ENCODE measurements at regions not wholly inside any gene's neighbourhood (a gene's known extent, or its start where the extent isn't known, plus 50 kb on each side); places are given as distances from the start of the nearest gene placed in this dataset.

GRCh38 chr9:89885156-89885555, 280.3 kb downstream of the GADD45G start (continued):
- TF ChIP-seq ZNF331 (CRISPR knock-in tag; IDR thresholded peaks at IDR 0.05; ENCODE audit: low read depth) (no peak), REST (IDR thresholded peaks at IDR 0.05; ENCODE audit: unreplicated experiment) (no peak), NANOG (IDR thresholded peaks at IDR 0.05; ENCODE audit: borderline replicate concordance) (no peak), ETS1 (IDR thresholded peaks at IDR 0.05) (no peak), POLR2AphosphoS5 (IDR thresholded peaks at IDR 0.05; ENCODE audit: low read depth) (no peak), JUNB (IDR thresholded peaks at IDR 0.05; ENCODE audit: unreplicated experiment) (no peak), STAT1 (IDR thresholded peaks at IDR 0.05; ENCODE audit: unreplicated experiment) (no peak)

GRCh38 chr9:89886281-89886700, 281.5 kb downstream of the GADD45G start:
- DNase-seq (ENCODE audit: low spot score) (peak; percentile 24), ATAC-seq (no peak)
- no peaks in the 10 kb centered on the region for H3F3A ChIP-seq (replicated peaks; ENCODE audit: low read depth)
- no peak overlapping the region for H3K4me3 Mint-ChIP-seq
- H3K36me3 Mint-ChIP-seq (ENCODE audit: low read depth) = no peaks in the 10 kb centered on the region
- H3K27me3 ChIP-seq (ENCODE audit: insufficient read depth) = no peaks in the 10 kb centered on the region
- H3K9me3 Mint-ChIP-seq = no peaks in the 10 kb centered on the region; the same call in 2 of the 3 replicates
- H3K27ac Mint-ChIP-seq = no peak overlapping the region; the same call in 1 of the 2 replicates
- H3K4me1 ChIP-seq (ENCODE audit: insufficient read depth) = no peaks in the 10 kb centered on the region
- H3K79me2 ChIP-seq (replicated peaks; ENCODE audit: insufficient read depth) = no peaks in the 10 kb centered on the region
- H4K20me1 ChIP-seq (replicated peaks; ENCODE audit: insufficient read depth) = no peaks in the 10 kb centered on the region
- H3K4me2 ChIP-seq = no peak overlapping the region
- H3K36me3 ChIP-seq (ENCODE audit: insufficient read depth) = no peaks in the 10 kb centered on the region
- no peak overlapping the region for H2AFZ ChIP-seq
- H3K4me3 ChIP-seq = no peak overlapping the region
- H3K9me2 ChIP-seq (ENCODE audit: insufficient read depth) = no peaks in the 10 kb centered on the region
- H3K27ac ChIP-seq (ENCODE audit: low read depth) = no peak overlapping the region
- peaks cover 3% of the 10 kb centered on the region for H3K27me3 Mint-ChIP-seq (ENCODE audit: insufficient read depth, low read depth, poor library complexity)
- H3K4me1 Mint-ChIP-seq = peaks cover 8% of the 10 kb centered on the region
- no peak for TF ChIP-seq CREB1 (CRISPR knock-in tag; IDR thresholded peaks at IDR 0.05; ENCODE audit: low read depth)
- no peak for TF ChIP-seq ZNF331 (CRISPR knock-in tag; IDR thresholded peaks at IDR 0.05; ENCODE audit: low read depth)
- no peak for TF ChIP-seq ZNF462 (CRISPR knock-in tag; IDR thresholded peaks at IDR 0.05)
- no peak for TF ChIP-seq REST (IDR thresholded peaks at IDR 0.05; ENCODE audit: unreplicated experiment)
- TF ChIP-seq POLR2AphosphoS5 (IDR thresholded peaks at IDR 0.05; ENCODE audit: low read depth) = no peak
- TF ChIP-seq EZH2phosphoT487 (IDR thresholded peaks at IDR 0.05; ENCODE audit: unreplicated experiment) = no peak

Measured in GM23338 (cell line).